Right renal cortex interstitium (tissue), 3 donors: ENCODE measurements at regions not wholly inside any gene's neighbourhood (a gene's known extent, or its start where the extent isn't known, plus 50 kb on each side); places are given as distances from the start of the nearest gene placed in this dataset.
"Not testable (repeated sequence)": the region's sequence is repeated elsewhere in the genome, so short reads cannot be mapped to it uniquely, and the experiment has no call there.

Experiments
- DNase-seq, 3 donors: peaks; one replicate each; pipeline ENCODE4 v3.0.0-alpha.2; 2013; ENCODE audit warnings: low read depth in 3 of 3, low spot score in 2 of 3

GRCh38 chr3:164393171-164393570 is 685.1 kb downstream of the SI start:
- no peak for DNase-seq

- DNase-seq: no peak
Measured at GRCh38 chr3:164390046-164390445, 688.2 kb downstream of the SI start.

GRCh38 chr3:164387236-164387635 is 691.1 kb downstream of the SI start:
- DNase-seq: no peak

GRCh38 chr3:164380156-164380555 is 698.1 kb downstream of the SI start:
- DNase-seq: no peak

- no peak for DNase-seq
Measured at GRCh38 chr3:164377466-164377865, 700.8 kb downstream of the SI start.

DNA sequence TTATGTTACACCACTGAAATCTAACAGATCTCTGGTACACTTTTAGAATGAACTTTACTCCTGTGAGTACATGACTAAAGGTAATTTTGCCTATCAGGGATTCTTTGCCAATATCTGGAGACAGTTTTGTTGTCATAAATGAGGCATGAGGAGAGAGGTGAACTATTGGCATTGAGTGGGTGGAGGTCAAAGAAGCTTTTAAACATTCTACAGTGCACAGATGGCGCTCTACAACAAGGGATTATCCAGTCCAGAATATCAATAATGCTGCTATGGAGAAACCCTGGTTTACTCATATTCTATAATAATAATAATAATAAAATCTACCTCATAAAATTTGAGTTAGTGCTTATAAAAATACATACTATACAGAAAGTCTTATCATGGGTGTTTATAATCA is 702.3 kb downstream of the SI start:
- DNase-seq: no peak

DNA sequence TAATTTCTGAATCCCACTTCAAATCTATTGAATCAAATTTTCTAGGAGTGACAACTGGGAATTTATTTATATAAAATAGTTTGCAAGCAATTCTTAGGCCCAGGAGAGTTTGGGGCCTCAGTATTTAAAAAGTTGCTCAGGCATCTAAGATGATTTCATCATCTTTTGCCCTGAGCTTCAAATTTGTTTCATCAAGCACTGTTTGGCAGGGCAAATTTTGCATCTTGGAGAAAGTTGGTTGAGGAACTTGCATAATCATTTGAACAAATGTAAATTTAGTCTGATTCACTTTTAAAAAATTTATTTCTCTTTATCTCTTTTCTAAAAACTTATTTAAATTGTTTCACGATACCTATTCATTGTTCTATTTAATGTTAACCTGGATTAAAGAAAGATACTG is 702.8 kb downstream of the SI start:
- no peak for DNase-seq

GRCh38 chr3:164371681-164372080 is 706.6 kb downstream of the SI start:
- no peak for DNase-seq

DNA sequence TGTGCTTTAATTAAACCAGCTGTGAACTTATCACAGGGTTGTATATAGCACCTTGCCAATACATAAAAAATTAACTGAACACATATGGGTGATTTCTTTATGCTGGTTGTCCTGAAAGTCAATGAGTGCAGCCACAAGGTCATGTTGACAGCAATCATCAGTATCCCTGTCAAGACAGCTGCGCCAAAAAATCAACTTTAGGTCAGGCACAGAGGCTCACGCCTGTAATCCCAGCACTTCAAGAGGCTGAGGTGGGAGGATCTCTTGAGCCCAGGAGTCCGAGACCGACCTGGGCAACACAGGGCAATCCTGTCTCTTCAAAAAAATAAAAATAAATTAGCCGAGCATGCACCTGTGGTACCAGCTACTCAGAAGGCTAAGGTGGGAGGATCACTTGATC is 707.3 kb downstream of the SI start:
- DNase-seq: no peak

GRCh38 chr3:164365242-164365641 is 713.1 kb downstream of the SI start:
- DNase-seq: no peak

DNA sequence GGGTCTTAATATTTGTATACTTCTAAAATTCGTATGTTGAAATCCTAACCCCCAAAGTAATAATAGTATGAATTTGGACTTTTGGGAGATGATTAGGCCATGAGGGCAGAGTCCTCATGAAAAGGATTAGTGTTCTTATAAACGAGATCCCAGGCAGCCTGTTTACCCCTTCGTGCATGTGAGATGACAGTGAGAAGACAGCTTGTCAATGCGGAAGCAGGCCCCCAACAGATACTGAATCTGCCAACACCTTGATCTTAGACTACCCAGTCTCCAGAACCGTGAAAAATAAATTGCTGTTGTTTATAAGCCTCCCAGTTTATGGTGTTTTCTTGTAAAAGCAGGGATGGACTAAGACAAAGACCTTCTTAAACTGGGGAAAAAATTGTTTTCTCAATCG is 714.2 kb downstream of the SI start:
- no peak for DNase-seq

DNA sequence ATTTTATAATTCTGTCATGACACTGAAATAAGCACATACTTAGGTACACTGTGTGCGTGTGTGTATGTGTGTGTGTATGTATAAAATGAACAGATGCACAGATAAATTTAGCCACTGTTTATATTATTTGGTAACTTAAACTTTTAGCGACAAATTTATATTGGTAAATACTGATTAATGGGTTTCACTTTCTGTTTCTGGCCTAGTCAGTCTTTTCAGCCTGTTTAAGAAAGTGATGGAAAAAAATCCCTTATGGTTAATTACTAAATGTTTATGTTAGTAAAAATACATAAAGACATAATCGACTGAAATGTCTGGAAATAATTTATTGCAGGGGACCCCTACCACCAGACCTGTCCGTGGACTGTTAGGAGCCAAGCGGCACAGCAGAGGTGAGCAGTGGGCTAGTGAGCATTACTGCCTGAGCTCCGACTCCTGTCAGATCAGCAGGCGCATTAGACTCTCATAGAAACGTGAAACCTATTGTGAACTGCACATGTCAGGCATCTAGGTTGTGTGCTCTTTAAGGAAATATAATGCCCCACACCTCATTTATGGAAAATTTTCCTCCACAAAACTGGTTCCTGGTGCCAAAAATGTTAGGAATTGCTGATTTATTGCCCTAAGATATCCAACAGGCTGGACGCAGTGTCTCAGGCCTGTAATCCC is 717.4 kb downstream of the SI start:
- DNase-seq: no peak

DNA sequence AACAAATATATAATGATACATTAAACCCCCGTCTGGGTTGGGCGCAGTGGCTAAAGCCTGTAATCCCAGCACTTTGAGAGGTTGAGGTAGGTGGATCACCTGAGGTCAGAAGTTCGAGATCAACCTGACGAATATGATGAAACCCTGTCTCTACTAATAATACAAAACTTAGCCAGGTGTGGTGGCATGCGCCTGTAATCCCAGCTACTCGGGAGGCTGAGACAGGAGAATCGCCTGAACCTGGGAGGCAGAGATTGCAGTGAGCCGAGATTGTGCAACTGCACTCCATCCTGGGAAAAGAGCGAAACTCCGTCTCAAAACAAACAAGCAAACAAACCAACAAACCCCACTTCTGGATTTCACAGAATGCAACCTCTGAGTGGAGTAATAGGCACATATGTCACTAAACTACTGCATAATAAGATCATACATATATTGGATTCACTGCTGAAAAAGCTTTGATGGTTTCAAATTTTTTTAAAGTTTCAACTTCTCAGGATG is 718.2 kb downstream of the SI start:
- no peak for DNase-seq

GRCh38 chr3:164352991-164353390 is 725.3 kb downstream of the SI start:
- no peak for DNase-seq

GRCh38 chr3:164351131-164351530 is 727.2 kb downstream of the SI start:
- DNase-seq: no peak

GRCh38 chr3:164342206-164342605 is 736.1 kb downstream of the SI start:
- DNase-seq: not testable (repeated sequence)

DNA sequence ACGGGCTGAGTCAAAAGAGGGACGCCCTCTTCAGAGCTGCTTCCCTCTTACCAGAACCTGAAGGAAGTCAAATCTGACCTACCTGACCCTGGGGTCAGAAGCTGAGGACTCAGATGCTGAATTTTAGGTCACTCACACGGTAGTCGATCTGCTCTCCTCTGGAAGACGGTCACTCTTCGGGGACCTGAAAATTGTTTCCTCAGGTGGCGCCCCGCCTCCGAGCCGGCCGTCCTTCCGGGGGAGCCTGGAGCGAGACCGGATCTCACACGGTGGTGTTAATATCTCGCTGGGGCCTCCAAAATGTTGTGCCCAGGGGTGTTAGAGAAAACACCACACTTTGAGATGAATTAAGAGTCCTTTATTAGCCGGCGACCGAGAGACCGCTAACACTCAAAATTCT is 737.2 kb downstream of the SI start:
- DNase-seq: no peak

- DNase-seq: no peak
Measured at GRCh38 chr3:164340273-164340672, 738.0 kb downstream of the SI start.

GRCh38 chr3:164332831-164333802 is 745.2 kb downstream of the SI start:
- peak in 1 of 3 donors; percentile 4 for DNase-seq

GRCh38 chr3:164326714-164327113 is 751.6 kb downstream of the SI start:
- DNase-seq: no peak

- DNase-seq: no peak
Measured at GRCh38 chr3:164320962-164321361, 757.3 kb downstream of the SI start.

- no peak for DNase-seq
Measured at GRCh38 chr3:164306042-164306441, 772.3 kb downstream of the SI start.
